Mesendoderm (in vitro differentiated cells): ENCODE measurements at regions not wholly inside any gene's neighbourhood (a gene's known extent, or its start where the extent isn't known, plus 50 kb on each side); places are given as distances from the start of the nearest gene placed in this dataset.
"Not testable (repeated sequence)": the region's sequence is repeated elsewhere in the genome, so short reads cannot be mapped to it uniquely, and the experiment has no call there.

Experiments
- DNase-seq: peaks from one replicate; pipeline ENCODE4 v3.0.0; 2013
- H2AK5ac ChIP-seq: 2 replicates; pipeline ENCODE4 v1.6.1; 2013; ENCODE audit warnings: low read length, inconsistent platforms
- H2BK120ac ChIP-seq: 2 replicates; pipeline ENCODE4 v1.6.1; 2013; ENCODE audit warnings: low read depth, mild to moderate bottlenecking, low read length, moderate library complexity, mixed read lengths
- H2BK15ac ChIP-seq: replicated peaks from 2 replicates; pipeline ENCODE4 v1.6.1; 2013; ENCODE audit warnings: low read depth, mild to moderate bottlenecking, moderate library complexity
- H2BK5ac ChIP-seq: 2 replicates; pipeline ENCODE4 v1.6.1; 2013; ENCODE audit warnings: low read length, inconsistent platforms
- H3K18ac ChIP-seq: 2 replicates; pipeline ENCODE4 v1.6.1; 2013; ENCODE audit warnings: mild to moderate bottlenecking, low read length, mixed read lengths
- H3K23ac ChIP-seq: one replicate; pipeline ENCODE4 v1.6.1; 2013; ENCODE audit warnings: low read length
- H3K27ac ChIP-seq: 2 replicates; pipeline ENCODE4 v1.5.1; 2013; ENCODE audit warnings: low read depth, mild to moderate bottlenecking, inconsistent platforms, low read length, moderate library complexity
- H3K27me3 ChIP-seq: 2 replicates; pipeline ENCODE4 v1.6.1; 2013; ENCODE audit warnings: low read length, control low read depth, mild to moderate bottlenecking, inconsistent platforms; ENCODE audit not compliant: insufficient read depth, poor library complexity
- H3K36me3 ChIP-seq: 2 replicates; pipeline ENCODE4 v1.6.1; 2013; ENCODE audit warnings: low read length, inconsistent platforms; ENCODE audit not compliant: control insufficient read depth, insufficient read depth
- H3K4ac ChIP-seq: one replicate; pipeline ENCODE4 v1.6.1; 2013; ENCODE audit warnings: low read depth, mild to moderate bottlenecking, low read length, moderate library complexity
- H3K4me1 ChIP-seq: 2 replicates; pipeline ENCODE4 v1.6.1; 2013; ENCODE audit warnings: low read depth, low read length, inconsistent platforms; ENCODE audit not compliant: control insufficient read depth
- H3K4me2 ChIP-seq: 2 replicates; pipeline ENCODE4 v1.6.1; 2013; ENCODE audit warnings: low read length
- H3K4me3 ChIP-seq: 2 replicates; pipeline ENCODE4 v1.5.1; 2013; ENCODE audit warnings: mild to moderate bottlenecking, low read length
- H3K56ac ChIP-seq: one replicate; pipeline ENCODE4 v1.6.1; 2013; ENCODE audit warnings: low read length
- H3K79me1 ChIP-seq: 2 replicates; pipeline ENCODE4 v1.6.1; 2013; ENCODE audit warnings: low read length, inconsistent platforms
- H3K79me2 ChIP-seq: 2 replicates; pipeline ENCODE4 v1.6.1; 2013; ENCODE audit warnings: mild to moderate bottlenecking, low read length; ENCODE audit not compliant: control insufficient read depth, insufficient read depth
- H3K9ac ChIP-seq: 2 replicates; pipeline ENCODE4 v1.6.1; 2013; ENCODE audit warnings: low read length, inconsistent platforms
- H4K5ac ChIP-seq: one replicate; pipeline ENCODE4 v1.6.1; 2013; ENCODE audit warnings: low read length
- H4K8ac ChIP-seq: one replicate; pipeline ENCODE4 v1.6.1; 2013; ENCODE audit warnings: low read depth, mild to moderate bottlenecking, control low read depth, low read length, moderate library complexity
- WGBS: extraction: QIAGEN DNeasy Blood & Tissue Kit; methylation state at CpG from one replicate; pipeline ENCODE4 v1.1.7; 2013; ENCODE audit warnings: low lambda C conversion rate, missing lambda C conversion rate; ENCODE audit not compliant: insufficient coverage; ENCODE audit errors: extremely low coverage; 5-methylcytosine and 5-hydroxymethylcytosine counted together

DNA sequence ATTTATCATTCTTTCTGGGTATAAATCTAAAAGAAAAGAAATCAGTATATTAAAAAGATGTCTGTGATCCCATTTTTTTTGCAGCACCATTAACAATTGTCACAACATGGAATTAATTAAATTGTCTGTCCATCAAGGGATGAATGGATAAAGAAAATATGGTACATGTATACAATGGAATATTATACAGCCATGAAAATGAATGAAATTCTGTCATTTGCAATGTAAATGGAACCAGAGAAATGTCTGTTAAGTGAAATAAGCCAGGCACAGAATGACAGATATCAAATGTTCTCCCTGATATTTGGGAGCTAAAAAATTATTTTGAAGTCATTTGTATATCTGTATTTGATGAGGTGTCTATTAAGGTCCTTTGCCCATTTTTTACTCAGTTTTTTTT lies 77.1 kb upstream of the NDST4 start:
- no peak overlapping the region for H3K18ac ChIP-seq
- no peak overlapping the region for H2BK120ac ChIP-seq
- no peak for DNase-seq
- no peak overlapping the region for H3K27ac ChIP-seq
- no peak overlapping the region for H4K8ac ChIP-seq
- no peak overlapping the region for H2BK15ac ChIP-seq
- H3K56ac ChIP-seq, result no peak overlapping the region
- H2BK5ac ChIP-seq, result no peak overlapping the region
- H4K5ac ChIP-seq, result no peak overlapping the region
- no peaks in the 10 kb centered on the region for H3K79me2 ChIP-seq
- no peak overlapping the region for H3K23ac ChIP-seq
- no peak overlapping the region for H2AK5ac ChIP-seq
- no peak overlapping the region for H3K4ac ChIP-seq
- no peaks in the 10 kb centered on the region for H3K79me1 ChIP-seq
- H3K4me2 ChIP-seq, result no peak overlapping the region
- no peak overlapping the region for H3K4me3 ChIP-seq
- no peak overlapping the region for H3K9ac ChIP-seq
- no peaks in the 10 kb centered on the region for H3K36me3 ChIP-seq
- no peaks in the 10 kb centered on the region for H3K4me1 ChIP-seq
- H3K27me3 ChIP-seq, result no peaks in the 10 kb centered on the region

DNA sequence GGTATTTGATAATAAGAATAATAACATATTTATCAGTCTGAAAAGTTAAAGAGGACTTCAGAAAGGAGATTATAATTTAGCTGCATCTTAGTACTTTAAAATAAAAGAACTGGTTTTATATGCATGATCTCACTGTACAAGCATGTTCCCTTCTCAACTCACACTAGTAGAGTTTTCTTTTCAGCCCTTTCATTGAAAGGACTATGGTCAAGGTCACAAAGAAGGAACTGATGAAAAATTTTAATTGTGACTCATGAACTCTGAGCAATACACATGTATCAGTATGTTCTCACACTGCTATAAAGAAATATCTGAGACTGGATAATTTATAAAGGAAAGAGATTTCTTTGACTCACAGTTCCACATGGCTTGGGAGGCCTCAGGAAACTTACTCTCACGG lies 73.7 kb upstream of the NDST4 start:
- H3K36me3 ChIP-seq, result no peaks in the 10 kb centered on the region
- H3K27ac ChIP-seq, result no peak overlapping the region
- no peak overlapping the region for H3K4me2 ChIP-seq
- no peaks in the 10 kb centered on the region for H3K27me3 ChIP-seq
- H3K79me1 ChIP-seq, result no peaks in the 10 kb centered on the region
- H2BK15ac ChIP-seq, result no peak overlapping the region
- no peak overlapping the region for H3K4ac ChIP-seq
- no peak overlapping the region for H2BK5ac ChIP-seq
- no peak overlapping the region for H4K8ac ChIP-seq
- no peak overlapping the region for H2BK120ac ChIP-seq
- no peak overlapping the region for H3K23ac ChIP-seq
- H3K56ac ChIP-seq, result no peak overlapping the region
- H4K5ac ChIP-seq, result no peak overlapping the region
- no peak for DNase-seq
- no peak overlapping the region for H3K18ac ChIP-seq
- WGBS, result no CpG with 5 or more reads among the region's 1 CpG
- no peak overlapping the region for H3K4me3 ChIP-seq
- H3K4me1 ChIP-seq, result no peaks in the 10 kb centered on the region
- no peak overlapping the region for H3K9ac ChIP-seq
- no peak overlapping the region for H2AK5ac ChIP-seq
- H3K79me2 ChIP-seq, result no peaks in the 10 kb centered on the region

DNA sequence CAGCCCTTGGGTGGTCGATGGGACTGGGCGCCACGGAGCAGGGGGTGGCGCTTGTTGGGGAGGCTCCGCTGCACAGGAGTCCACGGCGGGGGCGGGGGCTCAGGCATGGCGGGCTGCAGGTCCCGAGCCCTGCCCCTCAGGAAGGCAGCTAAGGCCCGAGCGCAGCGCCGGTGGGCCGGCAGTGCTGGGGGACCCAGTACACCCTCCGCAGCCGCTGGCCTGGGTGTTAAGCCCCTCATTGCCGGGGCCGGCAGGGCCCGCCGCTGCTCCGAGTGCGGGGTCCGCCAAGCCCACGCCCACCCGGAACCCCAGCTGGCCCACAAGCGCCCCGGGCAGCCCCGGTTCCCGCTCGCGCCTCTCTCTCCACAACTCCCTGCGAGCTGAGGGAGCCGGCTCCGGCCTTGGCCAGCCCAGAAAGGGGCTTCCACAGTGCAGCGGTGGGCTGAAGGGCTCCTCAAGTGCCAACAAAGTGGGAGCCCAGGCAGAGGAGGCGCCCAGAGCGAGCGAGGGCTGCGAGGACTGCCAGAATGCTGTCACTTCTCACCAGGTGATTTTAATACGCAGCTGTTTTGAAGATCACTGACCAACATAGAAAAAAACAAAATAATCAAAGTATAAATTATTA lies 66.1 kb upstream of the NDST4 start:
- not testable (repeated sequence) for H3K27me3 ChIP-seq, H3K4me2 ChIP-seq, H3K27ac ChIP-seq, H3K4ac ChIP-seq, H2BK120ac ChIP-seq, H3K9ac ChIP-seq, DNase-seq, H3K36me3 ChIP-seq, H3K56ac ChIP-seq, H3K4me3 ChIP-seq, H2BK15ac ChIP-seq, H3K79me1 ChIP-seq, H3K23ac ChIP-seq, H4K5ac ChIP-seq, H4K8ac ChIP-seq, H2AK5ac ChIP-seq, H3K4me1 ChIP-seq, H2BK5ac ChIP-seq, H3K79me2 ChIP-seq
- peak overlapping the region; percentile 89 for H3K18ac ChIP-seq
- no CpG with 5 or more reads among the region's 41 CpGs for WGBS

DNA sequence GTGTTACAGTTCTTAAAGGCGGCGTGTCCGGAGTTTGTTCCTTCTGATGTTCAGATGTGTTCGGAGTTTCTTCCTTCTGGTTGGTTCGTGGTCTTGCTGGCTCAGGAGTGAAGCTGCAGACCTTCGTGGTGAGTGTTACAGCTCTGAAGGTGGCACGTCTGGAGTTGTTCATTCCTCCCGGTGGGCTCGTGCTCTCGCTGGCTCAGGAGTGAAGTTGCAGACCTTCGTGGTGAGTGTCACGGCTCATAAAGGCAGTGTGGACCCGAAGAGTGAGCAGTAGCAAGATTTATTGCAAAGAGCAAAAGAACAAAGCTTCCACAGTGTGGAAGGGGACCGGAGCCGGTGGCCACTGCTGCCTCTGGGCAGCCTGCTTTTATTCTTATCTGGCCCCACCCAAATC lies 65.3 kb upstream of the NDST4 start:
- not testable (repeated sequence) for H3K4ac ChIP-seq, H3K79me1 ChIP-seq, H2BK15ac ChIP-seq, H3K36me3 ChIP-seq, H3K4me2 ChIP-seq, H2BK5ac ChIP-seq, H3K18ac ChIP-seq, H3K4me3 ChIP-seq, H3K4me1 ChIP-seq, H3K23ac ChIP-seq, H3K27me3 ChIP-seq, H3K56ac ChIP-seq, H2BK120ac ChIP-seq, H4K8ac ChIP-seq, H3K79me2 ChIP-seq, DNase-seq, H4K5ac ChIP-seq, H3K27ac ChIP-seq, H3K9ac ChIP-seq, H2AK5ac ChIP-seq
- no CpG with 5 or more reads among the region's 15 CpGs for WGBS

DNA sequence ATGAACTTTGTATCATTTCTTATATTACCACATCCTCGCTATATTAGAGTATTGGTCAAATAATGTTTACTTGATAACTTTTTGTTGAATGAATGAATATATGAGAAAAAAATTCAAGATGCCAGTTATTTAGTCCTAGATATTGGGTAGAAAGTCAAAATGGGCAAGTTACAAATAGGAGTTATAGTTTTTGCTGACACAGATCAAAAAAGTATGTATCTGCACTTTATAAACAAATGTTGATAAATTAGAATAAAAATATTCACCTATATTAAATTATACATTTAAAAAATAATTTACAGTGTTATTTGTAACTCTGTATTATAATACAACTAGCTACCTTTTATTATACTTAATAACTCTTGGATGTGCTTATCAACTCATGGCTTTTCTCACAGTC lies 57.8 kb upstream of the NDST4 start:
- Histone ChIP-seq H3K27me3 (no peaks in the 10 kb centered on the region), H2AK5ac (no peak overlapping the region)

DNA sequence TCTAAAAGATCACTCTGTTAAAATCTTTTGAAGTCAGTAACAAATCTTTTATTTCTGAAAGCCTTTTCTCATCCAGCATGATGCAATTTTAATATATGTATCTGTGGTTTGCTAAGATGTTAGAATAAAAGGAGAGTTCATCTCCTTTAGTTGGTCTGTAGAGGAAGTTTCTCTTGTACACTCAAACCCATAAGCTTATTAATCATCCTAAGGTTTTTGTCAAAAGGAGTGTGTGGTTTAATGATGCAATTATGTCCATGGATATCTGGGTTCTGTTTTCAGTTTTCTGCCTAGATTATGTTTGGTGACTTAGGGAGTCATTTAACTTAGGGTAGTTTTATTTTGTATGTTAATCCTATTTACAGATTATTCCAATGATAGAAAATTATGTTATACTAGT lies 52.1 kb upstream of the NDST4 start:
- no peak overlapping the region for H3K4me2 ChIP-seq
- no peak overlapping the region for H3K56ac ChIP-seq
- no peak overlapping the region for H3K18ac ChIP-seq
- no peak overlapping the region for H4K8ac ChIP-seq
- H3K27me3 ChIP-seq, result no peaks in the 10 kb centered on the region
- H3K4me1 ChIP-seq, result no peaks in the 10 kb centered on the region
- no peaks in the 10 kb centered on the region for H3K79me2 ChIP-seq
- H3K4me3 ChIP-seq, result no peak overlapping the region
- no peak for DNase-seq
- no peak overlapping the region for H2BK15ac ChIP-seq
- H2BK5ac ChIP-seq, result no peak overlapping the region
- no peak overlapping the region for H3K4ac ChIP-seq
- H3K9ac ChIP-seq, result no peak overlapping the region
- no peak overlapping the region for H2AK5ac ChIP-seq
- H4K5ac ChIP-seq, result no peak overlapping the region
- H3K36me3 ChIP-seq, result no peaks in the 10 kb centered on the region
- no peak overlapping the region for H3K27ac ChIP-seq
- no peak overlapping the region for H2BK120ac ChIP-seq
- no peaks in the 10 kb centered on the region for H3K79me1 ChIP-seq
- no peak overlapping the region for H3K23ac ChIP-seq

More for the DNA sequence above, 57.8 kb upstream of the NDST4 start:
- Histone ChIP-seq H3K27ac (no peak overlapping the region), H2BK15ac (no peak overlapping the region), H4K8ac (no peak overlapping the region), H3K79me1 (no peaks in the 10 kb centered on the region), H3K56ac (no peak overlapping the region), H3K4me2 (no peak overlapping the region), H3K4ac (no peak overlapping the region), H3K9ac (no peak overlapping the region), H3K18ac (no peak overlapping the region), H3K23ac (no peak overlapping the region), H3K79me2 (no peaks in the 10 kb centered on the region), H3K4me3 (no peak overlapping the region), H4K5ac (no peak overlapping the region), H3K4me1 (no peaks in the 10 kb centered on the region), H3K36me3 (no peaks in the 10 kb centered on the region), H2BK5ac (no peak overlapping the region), H2BK120ac (no peak overlapping the region)
- DNase-seq, result no peak
- WGBS, result no CpG with 5 or more reads among the region's 1 CpG
